RWPE2 (cell line): ENCODE measurements at regions not wholly inside any gene's neighbourhood (a gene's known extent, or its start where the extent isn't known, plus 50 kb on each side); places are given as distances from the start of the nearest gene placed in this dataset.

Source experiments
- ATAC-seq: fragments of 200-7000 bp; cut with Tn5 transposase; 3 replicates; pipeline ENCODE4 v1.9.1; 2021; ENCODE audit warnings: low read depth
- DNase-seq: peaks from one replicate; pipeline ENCODE4 v3.0.0-alpha.2; 2020; ENCODE audit warnings: low spot score
- H3K27ac ChIP-seq: fragments of 450-650 bp; 2 replicates; pipeline ENCODE4 v1.5.1; 2017; ENCODE audit warnings: mild to moderate bottlenecking; ENCODE audit not compliant: poor library complexity, severe bottlenecking
- H3K27me3 ChIP-seq: fragments of 250-450 bp; sonication (Bioruptor Pico); 2 replicates; pipeline ENCODE4 v1.5.1; 2021; ENCODE audit warnings: mild to moderate bottlenecking, moderate library complexity; ENCODE audit not compliant: insufficient read depth, poor library complexity, severe bottlenecking
- H3K36me3 ChIP-seq: fragments of 250-450 bp; sonication (Bioruptor Pico); 2 replicates; pipeline ENCODE4 v1.5.1; 2020; ENCODE audit warnings: low read depth, mild to moderate bottlenecking, moderate library complexity
- H3K4me1 ChIP-seq: fragments of 250-450 bp; sonication (Bioruptor Pico); 2 replicates; pipeline ENCODE4 v1.5.1; 2021; ENCODE audit warnings: mild to moderate bottlenecking, moderate library complexity; ENCODE audit not compliant: insufficient read depth, poor library complexity, severe bottlenecking
- H3K4me3 ChIP-seq: fragments of 250-450 bp; sonication (Bioruptor Pico); 2 replicates; pipeline ENCODE4 v1.5.1; 2021; ENCODE audit warnings: mild to moderate bottlenecking, moderate library complexity; ENCODE audit not compliant: severe bottlenecking
- H3K9me3 ChIP-seq: fragments of 250-450 bp; sonication (Bioruptor Pico); 2 replicates; pipeline ENCODE4 v1.5.1; 2021; ENCODE audit warnings: mild to moderate bottlenecking, moderate library complexity; ENCODE audit not compliant: severe bottlenecking
- TF ChIP-seq, protein P1 (sequence below): fragments of 450-650 bp; IDR thresholded peaks from one replicate; pipeline ENCODE4 v1.5.1; 2017; ENCODE audit warnings: mild to moderate bottlenecking, moderate library complexity; ENCODE audit not compliant: poor library complexity, severe bottlenecking

DNA sequence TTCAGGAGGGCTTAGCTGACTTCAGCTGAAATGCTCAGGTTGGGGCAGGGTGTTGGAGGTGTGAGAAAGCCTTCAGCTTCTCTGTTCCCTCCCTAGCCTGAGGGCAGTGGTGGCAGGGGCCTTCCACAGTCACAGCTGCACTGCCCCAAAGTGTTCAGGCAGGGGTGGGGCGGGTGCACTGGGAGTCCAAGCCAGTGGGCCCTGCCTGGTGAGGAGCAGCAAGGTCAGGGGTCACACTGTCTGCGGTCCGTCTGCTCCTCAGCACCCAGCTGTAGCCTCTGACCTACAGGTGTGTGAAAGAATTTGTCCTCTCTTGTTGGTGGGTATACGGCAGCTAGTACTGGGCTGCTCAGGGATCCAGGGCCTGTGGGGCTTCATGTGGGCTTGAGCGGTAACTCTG lies 490.4 kb upstream of the NCAM2 start:
- TF ChIP-seq, protein P1, sequence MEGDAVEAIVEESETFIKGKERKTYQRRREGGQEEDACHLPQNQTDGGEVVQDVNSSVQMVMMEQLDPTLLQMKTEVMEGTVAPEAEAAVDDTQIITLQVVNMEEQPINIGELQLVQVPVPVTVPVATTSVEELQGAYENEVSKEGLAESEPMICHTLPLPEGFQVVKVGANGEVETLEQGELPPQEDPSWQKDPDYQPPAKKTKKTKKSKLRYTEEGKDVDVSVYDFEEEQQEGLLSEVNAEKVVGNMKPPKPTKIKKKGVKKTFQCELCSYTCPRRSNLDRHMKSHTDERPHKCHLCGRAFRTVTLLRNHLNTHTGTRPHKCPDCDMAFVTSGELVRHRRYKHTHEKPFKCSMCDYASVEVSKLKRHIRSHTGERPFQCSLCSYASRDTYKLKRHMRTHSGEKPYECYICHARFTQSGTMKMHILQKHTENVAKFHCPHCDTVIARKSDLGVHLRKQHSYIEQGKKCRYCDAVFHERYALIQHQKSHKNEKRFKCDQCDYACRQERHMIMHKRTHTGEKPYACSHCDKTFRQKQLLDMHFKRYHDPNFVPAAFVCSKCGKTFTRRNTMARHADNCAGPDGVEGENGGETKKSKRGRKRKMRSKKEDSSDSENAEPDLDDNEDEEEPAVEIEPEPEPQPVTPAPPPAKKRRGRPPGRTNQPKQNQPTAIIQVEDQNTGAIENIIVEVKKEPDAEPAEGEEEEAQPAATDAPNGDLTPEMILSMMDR: no peak
- ATAC-seq: no peak
- no peaks in the 10 kb centered on the region for H3K36me3 ChIP-seq

DNA sequence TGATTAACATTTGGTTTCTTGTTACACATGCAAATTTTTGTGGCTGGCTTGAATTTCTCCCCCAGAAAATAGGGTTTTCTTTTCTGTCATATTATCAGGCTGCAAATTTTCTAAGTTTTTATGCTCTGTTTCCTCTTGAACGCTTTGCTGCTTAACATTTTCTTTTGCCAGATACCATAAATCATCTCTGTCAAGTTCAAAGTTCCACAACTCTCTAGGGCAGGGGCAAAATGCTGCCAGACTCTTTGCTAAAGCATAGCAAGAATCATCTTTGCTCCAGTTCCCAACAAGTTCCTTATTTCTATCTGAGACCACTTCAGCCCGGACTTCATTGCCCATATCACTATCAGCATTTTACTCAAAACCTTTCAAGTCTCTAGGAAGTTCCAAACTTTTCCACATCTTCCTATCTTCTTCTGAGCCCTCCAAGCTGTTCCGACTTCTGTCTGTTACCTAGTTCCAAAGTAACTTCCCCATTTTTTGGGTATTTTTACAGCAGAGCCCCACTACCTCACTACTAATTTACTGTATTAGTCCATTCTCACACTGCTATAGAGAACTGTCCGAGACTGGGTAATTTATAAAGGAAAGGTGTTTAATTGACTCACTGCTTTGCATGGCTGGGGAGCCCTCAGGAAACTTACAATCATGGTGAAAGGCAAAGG lies 486.9 kb upstream of the NCAM2 start:
- DNase-seq (no peak), ATAC-seq (no peak)
- Histone ChIP-seq H3K9me3 (no peaks in the 10 kb centered on the region), H3K27ac (no peak overlapping the region), H3K4me1 (no peaks in the 10 kb centered on the region), H3K36me3 (no peaks in the 10 kb centered on the region), H3K27me3 (peaks cover 6% of the 10 kb centered on the region), H3K4me3 (no peak overlapping the region)
- TF ChIP-seq, protein P1: no peak

More for the DNA sequence above, 490.4 kb upstream of the NCAM2 start:
- no peak overlapping the region for H3K4me3 ChIP-seq
- H3K4me1 ChIP-seq: no peaks in the 10 kb centered on the region
- no peaks in the 10 kb centered on the region for H3K9me3 ChIP-seq
- DNase-seq: no peak
- H3K27ac ChIP-seq: no peak overlapping the region
- H3K27me3 ChIP-seq: no peaks in the 10 kb centered on the region

DNA sequence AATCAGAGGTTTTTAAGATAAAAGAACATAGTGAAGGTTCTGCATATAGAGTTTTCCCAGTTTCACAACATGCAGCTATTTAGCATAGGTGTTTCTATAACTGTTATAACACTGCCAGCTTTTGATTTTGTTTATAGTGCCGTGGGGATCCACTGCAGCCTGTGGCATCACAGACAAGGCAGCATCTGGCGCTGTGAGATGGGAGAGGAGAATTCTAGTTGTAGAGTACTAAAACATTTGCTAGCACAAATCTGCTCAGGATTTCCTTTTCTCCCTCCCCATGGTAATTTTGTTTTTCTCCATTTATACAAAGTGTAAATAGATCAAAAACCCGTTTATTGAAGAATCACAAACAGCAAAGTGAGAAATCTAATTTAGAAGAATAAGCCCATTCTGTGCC lies 482.8 kb upstream of the NCAM2 start:
- ATAC-seq (no peak), DNase-seq (no peak)
- Histone ChIP-seq H3K27ac (no peak overlapping the region), H3K9me3 (no peaks in the 10 kb centered on the region), H3K36me3 (no peaks in the 10 kb centered on the region), H3K4me3 (no peak overlapping the region), H3K27me3 (peaks cover 6% of the 10 kb centered on the region), H3K4me1 (no peaks in the 10 kb centered on the region)
- TF ChIP-seq, protein P1: no peak

DNA sequence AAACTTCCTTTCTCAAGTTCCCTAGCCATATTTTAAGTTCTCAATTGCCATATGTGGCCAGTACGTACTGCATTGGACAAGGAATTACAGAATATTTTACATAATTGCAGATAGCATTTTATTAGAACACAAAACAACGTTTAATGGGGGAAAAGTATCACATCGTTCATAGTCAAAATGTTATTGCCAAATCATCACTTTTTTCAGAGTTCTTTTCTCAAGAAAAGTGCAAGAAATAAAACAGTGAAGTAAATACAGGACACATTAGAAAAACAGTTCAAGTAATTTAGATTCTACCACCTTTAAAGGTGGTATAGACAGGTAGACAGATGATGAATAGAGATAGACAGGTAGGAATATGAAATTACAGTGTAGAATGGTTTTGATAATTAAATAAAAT lies 479.1 kb upstream of the NCAM2 start:
- TF ChIP-seq, protein P1: no peak
- no peaks in the 10 kb centered on the region for H3K4me1 ChIP-seq
- peaks cover 7% of the 10 kb centered on the region for H3K27me3 ChIP-seq
- H3K4me3 ChIP-seq: no peak overlapping the region
- no peaks in the 10 kb centered on the region for H3K9me3 ChIP-seq
- no peak overlapping the region for H3K27ac ChIP-seq
- DNase-seq: no peak
- H3K36me3 ChIP-seq: no peaks in the 10 kb centered on the region
- no peak for ATAC-seq

DNA sequence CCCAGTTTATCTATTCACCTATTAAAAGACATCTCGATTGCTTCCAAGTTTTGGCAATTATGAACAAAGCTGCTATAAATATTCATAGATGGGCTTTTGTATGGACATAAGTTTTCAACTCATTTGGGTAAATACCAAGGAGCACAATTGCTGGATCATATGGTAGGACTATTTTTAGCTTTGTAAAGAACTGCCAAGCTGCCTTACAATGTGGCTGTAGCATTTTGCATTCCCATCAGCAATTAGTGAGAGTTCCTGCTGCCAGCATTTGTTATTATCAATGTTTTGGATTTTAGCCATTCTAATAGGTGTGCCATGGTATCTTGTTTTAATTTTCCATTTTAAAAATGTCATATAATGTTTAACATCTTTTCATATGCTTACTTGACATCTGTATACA lies 475.6 kb upstream of the NCAM2 start:
- ATAC-seq (no peak), DNase-seq (no peak)
- TF ChIP-seq, protein P1: no peak
- Histone ChIP-seq H3K27me3 (peaks cover 17% of the 10 kb centered on the region), H3K27ac (no peak overlapping the region), H3K9me3 (no peaks in the 10 kb centered on the region), H3K36me3 (no peaks in the 10 kb centered on the region), H3K4me1 (no peaks in the 10 kb centered on the region), H3K4me3 (no peak overlapping the region)
